ENCODE measurements at regions not wholly inside any gene's neighbourhood (a gene's known extent, or its start where the extent isn't known, plus 50 kb on each side); places are given as distances from the start of the nearest gene placed in this dataset.

- no peak overlapping the region for H2AFZ ChIP-seq (ENCODE audit: low read length)
- no peaks in the 10 kb centered on the region for H3K79me2 ChIP-seq (ENCODE audit: insufficient read depth, low read length)
- no peak for FAIRE-seq
- intact Hi-C loops (cut with micrococcal nuclease; ENCODE audit: unreplicated experiment) (no loop called here), in situ Hi-C loops (cut with HindIII; ENCODE audit: extremely low pct_ligation_motif_present, low pct_unique_long_range_greater_than_20kb) (no loop called here)
- POLR2A ChIA-PET, result no interaction called here
- TF ChIP-seq MEF2D (CRISPR knock-in tag; IDR thresholded peaks at IDR 0.05), result no peak
- TF ChIP-seq ZFY (CRISPR knock-in tag; IDR thresholded peaks at IDR 0.05), result no peak
- TF ChIP-seq, protein P1, sequence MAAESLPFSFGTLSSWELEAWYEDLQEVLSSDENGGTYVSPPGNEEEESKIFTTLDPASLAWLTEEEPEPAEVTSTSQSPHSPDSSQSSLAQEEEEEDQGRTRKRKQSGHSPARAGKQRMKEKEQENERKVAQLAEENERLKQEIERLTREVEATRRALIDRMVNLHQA (CRISPR knock-in tag; IDR thresholded peaks at IDR 0.05), result no peak
- no peak for TF ChIP-seq SRSF9 (IDR thresholded peaks at IDR 0.05; ENCODE audit: borderline replicate concordance, insufficient read depth, low read depth, low read length, poor library complexity, severe bottlenecking)
- no peak for TF ChIP-seq HNF4A (CRISPR knock-in tag; IDR thresholded peaks at IDR 0.05)
- no peak for TF ChIP-seq NFE2 (CRISPR knock-in tag; IDR thresholded peaks at IDR 0.05)
- no peak for TF ChIP-seq CAMTA2 (CRISPR knock-in tag; IDR thresholded peaks at IDR 0.05; ENCODE audit: borderline replicate concordance)
- TF ChIP-seq, protein P2, sequence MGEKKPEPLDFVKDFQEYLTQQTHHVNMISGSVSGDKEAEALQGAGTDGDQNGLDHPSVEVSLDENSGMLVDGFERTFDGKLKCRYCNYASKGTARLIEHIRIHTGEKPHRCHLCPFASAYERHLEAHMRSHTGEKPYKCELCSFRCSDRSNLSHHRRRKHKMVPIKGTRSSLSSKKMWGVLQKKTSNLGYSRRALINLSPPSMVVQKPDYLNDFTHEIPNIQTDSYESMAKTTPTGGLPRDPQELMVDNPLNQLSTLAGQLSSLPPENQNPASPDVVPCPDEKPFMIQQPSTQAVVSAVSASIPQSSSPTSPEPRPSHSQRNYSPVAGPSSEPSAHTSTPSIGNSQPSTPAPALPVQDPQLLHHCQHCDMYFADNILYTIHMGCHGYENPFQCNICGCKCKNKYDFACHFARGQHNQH (CRISPR knock-in tag; IDR thresholded peaks at IDR 0.05), result no peak
- TF ChIP-seq, protein P3, sequence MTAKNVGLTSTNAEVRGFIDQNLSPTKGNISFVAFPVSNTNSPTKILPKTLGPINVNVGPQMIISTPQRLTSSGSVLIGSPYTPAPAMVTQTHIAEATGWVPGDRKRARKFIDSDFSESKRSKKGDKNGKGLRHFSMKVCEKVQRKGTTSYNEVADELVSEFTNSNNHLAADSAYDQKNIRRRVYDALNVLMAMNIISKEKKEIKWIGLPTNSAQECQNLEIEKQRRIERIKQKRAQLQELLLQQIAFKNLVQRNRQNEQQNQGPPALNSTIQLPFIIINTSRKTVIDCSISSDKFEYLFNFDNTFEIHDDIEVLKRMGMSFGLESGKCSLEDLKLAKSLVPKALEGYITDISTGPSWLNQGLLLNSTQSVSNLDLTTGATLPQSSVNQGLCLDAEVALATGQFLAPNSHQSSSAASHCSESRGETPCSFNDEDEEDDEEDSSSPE (CRISPR knock-in tag; IDR thresholded peaks at IDR 0.05), result no peak
- TF ChIP-seq ZNF354B (CRISPR knock-in tag; IDR thresholded peaks at IDR 0.05), result no peak
- TF ChIP-seq PLSCR1 (CRISPR knock-in tag; IDR thresholded peaks at IDR 0.05; ENCODE audit: borderline replicate concordance), result no peak
- TF ChIP-seq ZBED4 (CRISPR knock-in tag; IDR thresholded peaks at IDR 0.05; ENCODE audit: borderline replicate concordance), result no peak
- TF ChIP-seq PHF8 (CRISPR knock-in tag; IDR thresholded peaks at IDR 0.05), result no peak
- no peak for TF ChIP-seq ZNF563 (CRISPR knock-in tag; IDR thresholded peaks at IDR 0.05)
- no peak for TF ChIP-seq HOXA5 (CRISPR knock-in tag; IDR thresholded peaks at IDR 0.05)
- H3K4me2 ChIP-seq (ENCODE audit: low read depth, low read length), result no peak overlapping the region
- H3K9ac ChIP-seq (ENCODE audit: insufficient read depth, low read depth, low read length), result no peak overlapping the region
- H3K27me3 ChIP-seq (ENCODE audit: control insufficient read depth in 1 of 2, insufficient read depth in 2 of 2, low read length in 2 of 2), result no peaks in the 10 kb centered on the region
- DNase-seq (ENCODE audit: low spot score), result no peak
- no peaks in the 10 kb centered on the region for H4K20me1 ChIP-seq (ENCODE audit: insufficient read depth, low read length)
- BruUV-seq (replicated peaks), result no TSS peak
- H3K9me3 ChIP-seq (ENCODE audit: low read length), result peaks cover 87% of the 10 kb centered on the region
- no peak overlapping the region for H3K4me3 ChIP-seq (replicated peaks in 1 of 3; ENCODE audit: insufficient read depth in 1 of 3, low read depth in 2 of 3, low read length in 3 of 3)
- no peak overlapping the region for H3K27ac ChIP-seq (ENCODE audit: extremely low read length, insufficient read depth, low read length)
- CTCF ChIA-PET (ENCODE audit: low intra/inter-chr PET ratio, low total read pairs), result no interaction called here
- no peak for ATAC-seq
- H3K36me3 ChIP-seq (replicated peaks in 1 of 2; ENCODE audit: control insufficient read depth in 1 of 2, insufficient read depth in 2 of 2, low read length in 2 of 2), result no peaks in the 10 kb centered on the region
- H3K4me1 ChIP-seq (ENCODE audit: insufficient read depth, low read length), result no peaks in the 10 kb centered on the region
Measured at GRCh38 chr2:13289310-13289709, 572.6 kb downstream of the TRIB2 start.

All from HepG2 (cell line).